Testis (tissue), 2 donors: ENCODE measurements at regions not wholly inside any gene's neighbourhood (a gene's known extent, or its start where the extent isn't known, plus 50 kb on each side); places are given as distances from the start of the nearest gene placed in this dataset.

Experiments
- DNase-seq: peaks from one replicate; pipeline ENCODE4 v3.0.0-alpha.2; 2019
- H3K27ac ChIP-seq, 2 donors: fragments of 200-600 bp; sonication (generic); one replicate each; pipeline ENCODE4 v1.5.1; 2019
- H3K27me3 ChIP-seq: fragments of 200-600 bp; sonication (generic); one replicate; pipeline ENCODE4 v1.5.1; 2019
- H3K36me3 ChIP-seq: fragments of 200-600 bp; sonication (generic); one replicate; pipeline ENCODE4 v1.5.1; 2017; ENCODE audit warnings: low read depth; ENCODE audit errors: missing control alignments
- H3K4me1 ChIP-seq: fragments of 200-600 bp; sonication (generic); one replicate; pipeline ENCODE4 v1.5.1; 2019
- H3K4me3 ChIP-seq, 2 donors: fragments of 200-600 bp; sonication (generic); one replicate each; pipeline ENCODE4 v1.5.1; 2017 to 2019
- H3K9me3 ChIP-seq: fragments of 200-600 bp; sonication (generic); one replicate; pipeline ENCODE4 v1.5.1; 2017
- CTCF ChIP-seq, 3 experiments: fragments of 450-650 bp in 2 of 3; fragments of 200-600 bp in 1 of 3; sonication (generic) in 1 of 3; IDR thresholded peaks; one replicate each; pipeline ENCODE4 v1.5.1; 2016 to 2019; ENCODE audit warnings: antibody characterized with exemption in 3 of 3, mild to moderate bottlenecking in 2 of 3, moderate library complexity in 1 of 3
- POLR2A ChIP-seq: fragments of 450-650 bp; IDR thresholded peaks from one replicate; pipeline ENCODE4 v1.6.1; 2017; ENCODE audit warnings: antibody characterized with exemption, mild to moderate bottlenecking, moderate library complexity
- WGBS, 2 donors: methylation state at CpG; one replicate each; pipeline ENCODE4 v1.1.5; 2018; 5-methylcytosine and 5-hydroxymethylcytosine counted together
- intact Hi-C: fragments of 100-400 bp; cut with DNase I; formaldehyde crosslinking; loops from one replicate; pipeline ENCODE4 v1.15.1; 2023; ENCODE audit warnings: low total_unique reads

- Histone ChIP-seq H3K27me3 (no peaks in the 10 kb centered on the region), H3K9me3 (no peaks in the 10 kb centered on the region), H3K36me3 (no peaks in the 10 kb centered on the region), H3K4me1 (no peaks in the 10 kb centered on the region), H3K4me3 (no peak overlapping the region), H3K27ac (no peak overlapping the region)
- WGBS, 2 donors: 91 to 92% methylated on average over 9 of the region's 9 CpGs
- intact Hi-C loops: no loop called here
- no peak for DNase-seq
- TF ChIP-seq POLR2A: no peak
Measured at GRCh38 chr12:11967376-11968047, 103.2 kb upstream of the BCL2L14 start.

- DNase-seq: no peak
Measured at GRCh38 chr12:11968048-11968383, 102.7 kb upstream of the BCL2L14 start.

GRCh38 chr12:11968516-11968915 lies 102.2 kb upstream of the BCL2L14 start:
- Histone ChIP-seq H3K36me3 (no peaks in the 10 kb centered on the region), H3K4me3 (no peak overlapping the region), H3K4me1 (no peaks in the 10 kb centered on the region), H3K9me3 (no peaks in the 10 kb centered on the region), H3K27me3 (no peaks in the 10 kb centered on the region), H3K27ac (no peak overlapping the region)
- WGBS, 2 donors: 80 to 90% methylated on average over 7 of the region's 7 CpGs
- intact Hi-C loops: no loop called here
- DNase-seq: no peak
- TF ChIP-seq POLR2A: no peak
- TF ChIP-seq CTCF (IDR thresholded peaks at IDR 0.05): no peak

More at GRCh38 chr12:11968048-11968383, 102.7 kb upstream of the BCL2L14 start:
- Histone ChIP-seq H3K27ac (no peak overlapping the region), H3K36me3 (no peaks in the 10 kb centered on the region), H3K4me3 (no peak overlapping the region), H3K4me1 (no peaks in the 10 kb centered on the region), H3K27me3 (no peaks in the 10 kb centered on the region), H3K9me3 (no peaks in the 10 kb centered on the region)
- WGBS, 2 donors: 63% methylated on average over 5 of the region's 5 CpGs
- intact Hi-C loops: no loop called here
- TF ChIP-seq CTCF (IDR thresholded peaks at IDR 0.05) (no peak), POLR2A (no peak)

- H3K27me3 ChIP-seq: no peaks in the 10 kb centered on the region
- no peak for DNase-seq
- no peaks in the 10 kb centered on the region for H3K4me1 ChIP-seq
- no peak overlapping the region for H3K4me3 ChIP-seq
- TF ChIP-seq POLR2A (no peak), CTCF (IDR thresholded peaks at IDR 0.05) (no peak)
- H3K9me3 ChIP-seq: no peaks in the 10 kb centered on the region
- no peak overlapping the region for H3K27ac ChIP-seq
- H3K36me3 ChIP-seq: no peaks in the 10 kb centered on the region
- 80 to 85% methylated on average over 7 to 8 of the region's 8 CpGs for WGBS, 2 donors
- intact Hi-C loops: no loop called here
Measured at GRCh38 chr12:11969437-11970154, 101.1 kb upstream of the BCL2L14 start.

- TF ChIP-seq CTCF (IDR thresholded peaks at IDR 0.05) (no peak), POLR2A (no peak)
- Histone ChIP-seq H3K27ac (no peak overlapping the region), H3K27me3 (no peaks in the 10 kb centered on the region), H3K9me3 (no peaks in the 10 kb centered on the region), H3K36me3 (no peaks in the 10 kb centered on the region), H3K4me1 (no peaks in the 10 kb centered on the region), H3K4me3 (no peak overlapping the region)
- intact Hi-C loops: no loop called here
- 75 to 76% methylated on average over 4 of the region's 4 CpGs for WGBS, 2 donors
- DNase-seq: no peak
Measured at GRCh38 chr12:11970155-11970520, 100.6 kb upstream of the BCL2L14 start.
